GM23248 (cell line): ENCODE measurements at regions not wholly inside any gene's neighbourhood (a gene's known extent, or its start where the extent isn't known, plus 50 kb on each side); places are given as distances from the start of the nearest gene placed in this dataset.

Source experiments
- EZH2 ChIP-seq: fragments of 200-600 bp; sonication (generic); IDR thresholded peaks from 2 replicates; pipeline ENCODE4 v1.6.1; 2018; ENCODE audit warnings: antibody characterized with exemption, mild to moderate bottlenecking; ENCODE audit not compliant: insufficient read depth, poor library complexity, severe bottlenecking
- EZH2phosphoT487 ChIP-seq: fragments of 200-600 bp; sonication (generic); IDR thresholded peaks from 2 replicates; pipeline ENCODE4 v1.6.1; 2018; ENCODE audit warnings: antibody characterized with exemption, moderate library complexity, mild to moderate bottlenecking, low read depth; ENCODE audit not compliant: insufficient read depth

DNA sequence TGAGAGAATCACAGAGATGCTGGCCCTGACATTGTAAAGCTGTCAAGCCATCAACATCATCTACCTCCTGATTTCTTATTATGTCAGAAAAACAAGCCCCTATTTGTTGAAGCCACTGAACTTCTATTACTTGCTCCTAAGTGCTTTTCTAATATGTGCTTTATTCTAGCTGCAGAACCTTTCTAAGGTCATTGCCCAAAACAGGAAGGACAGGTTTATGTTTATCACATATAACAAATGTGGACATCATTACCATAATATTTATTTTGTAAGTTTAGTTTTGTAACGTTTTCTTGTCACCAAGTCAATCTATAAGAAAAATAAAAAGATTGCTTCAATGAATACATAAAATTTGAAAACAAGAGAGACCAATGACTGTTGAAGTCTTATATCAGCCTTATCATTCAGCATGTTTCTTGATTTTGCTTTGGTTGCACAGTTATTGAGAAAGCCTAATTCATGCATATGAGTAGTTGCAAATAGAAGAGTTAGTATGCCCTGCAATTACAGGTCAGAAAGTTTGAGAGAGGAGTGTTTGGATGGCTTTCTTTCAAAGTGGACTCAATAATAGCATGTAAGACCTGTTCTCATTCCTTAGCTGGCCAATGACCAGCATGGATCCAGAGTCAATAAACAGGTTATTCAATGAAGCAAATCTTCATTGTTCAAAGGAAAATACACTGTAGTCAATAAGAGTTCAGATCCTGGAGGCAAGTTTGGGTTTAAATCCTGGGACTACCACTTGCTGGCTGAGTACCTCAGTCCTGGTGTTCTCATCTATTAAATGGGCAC lies 84.1 kb downstream of the MAB21L3 start:
- TF ChIP-seq EZH2phosphoT487 = no peak
- no peak for TF ChIP-seq EZH2
